Fibroblast of pulmonary artery (primary cell): ENCODE measurements at regions not wholly inside any gene's neighbourhood (a gene's known extent, or its start where the extent isn't known, plus 50 kb on each side); places are given as distances from the start of the nearest gene placed in this dataset.

ENCODE experiments used
- DNase-seq: peaks from one replicate; pipeline ENCODE4 v3.0.0-alpha.2; 2010; ENCODE audit warnings: low read depth
- H3K4me3 ChIP-seq: replicated peaks from 2 replicates; pipeline ENCODE4 v1.5.1; 2011; ENCODE audit warnings: low read depth, mild to moderate bottlenecking, control low read depth, low read length, moderate library complexity
- TF ChIP-seq, protein P1 (sequence below): IDR thresholded peaks from 2 replicates; pipeline ENCODE4 v1.5.1; 2011; ENCODE audit warnings: mild to moderate bottlenecking, control low read depth, low read length, inconsistent platforms; ENCODE audit errors: missing control alignments

- TF ChIP-seq, protein P1, sequence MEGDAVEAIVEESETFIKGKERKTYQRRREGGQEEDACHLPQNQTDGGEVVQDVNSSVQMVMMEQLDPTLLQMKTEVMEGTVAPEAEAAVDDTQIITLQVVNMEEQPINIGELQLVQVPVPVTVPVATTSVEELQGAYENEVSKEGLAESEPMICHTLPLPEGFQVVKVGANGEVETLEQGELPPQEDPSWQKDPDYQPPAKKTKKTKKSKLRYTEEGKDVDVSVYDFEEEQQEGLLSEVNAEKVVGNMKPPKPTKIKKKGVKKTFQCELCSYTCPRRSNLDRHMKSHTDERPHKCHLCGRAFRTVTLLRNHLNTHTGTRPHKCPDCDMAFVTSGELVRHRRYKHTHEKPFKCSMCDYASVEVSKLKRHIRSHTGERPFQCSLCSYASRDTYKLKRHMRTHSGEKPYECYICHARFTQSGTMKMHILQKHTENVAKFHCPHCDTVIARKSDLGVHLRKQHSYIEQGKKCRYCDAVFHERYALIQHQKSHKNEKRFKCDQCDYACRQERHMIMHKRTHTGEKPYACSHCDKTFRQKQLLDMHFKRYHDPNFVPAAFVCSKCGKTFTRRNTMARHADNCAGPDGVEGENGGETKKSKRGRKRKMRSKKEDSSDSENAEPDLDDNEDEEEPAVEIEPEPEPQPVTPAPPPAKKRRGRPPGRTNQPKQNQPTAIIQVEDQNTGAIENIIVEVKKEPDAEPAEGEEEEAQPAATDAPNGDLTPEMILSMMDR, result no peak
- no peak for DNase-seq
- H3K4me3 ChIP-seq, result no peak overlapping the region
Observed at GRCh38 chr6:63425493-63425892, 105.7 kb upstream of the LGSN start.

GRCh38 chr6:63426844-63427243, 107.1 kb upstream of the LGSN start:
- H3K4me3 ChIP-seq, result no peak overlapping the region
- no peak for DNase-seq
- TF ChIP-seq, protein P1, result no peak

- TF ChIP-seq, protein P1, result no peak
- no peak for DNase-seq
- H3K4me3 ChIP-seq, result no peak overlapping the region
Observed at GRCh38 chr6:63427951-63428350, 108.2 kb upstream of the LGSN start.

DNA sequence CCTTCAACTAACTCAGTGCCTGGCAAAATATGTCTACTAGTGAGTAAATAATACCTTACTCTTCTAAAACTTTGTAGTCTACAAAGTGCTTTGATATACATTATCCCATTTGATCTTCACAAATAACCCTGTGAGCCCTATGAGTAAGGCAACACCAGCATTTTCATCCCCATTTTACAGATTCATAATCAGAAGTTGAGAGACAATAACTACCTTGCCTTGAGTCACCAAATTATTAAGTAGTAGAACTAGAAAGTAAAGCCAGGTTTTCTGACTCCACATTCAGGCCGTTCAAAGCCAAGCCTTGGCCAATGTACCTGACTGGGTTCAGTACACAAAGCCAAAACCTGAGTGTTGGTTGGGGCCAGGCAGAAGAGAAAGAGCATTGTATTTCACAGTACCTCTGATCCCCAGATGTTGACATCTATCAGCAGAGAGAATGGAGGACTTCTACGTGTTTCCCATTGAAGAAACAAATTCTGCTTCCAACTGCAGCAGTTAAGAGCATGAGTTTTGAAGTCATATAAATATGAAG, 111.3 kb upstream of the LGSN start:
- TF ChIP-seq, protein P1, result no peak
- DNase-seq, result no peak

DNA sequence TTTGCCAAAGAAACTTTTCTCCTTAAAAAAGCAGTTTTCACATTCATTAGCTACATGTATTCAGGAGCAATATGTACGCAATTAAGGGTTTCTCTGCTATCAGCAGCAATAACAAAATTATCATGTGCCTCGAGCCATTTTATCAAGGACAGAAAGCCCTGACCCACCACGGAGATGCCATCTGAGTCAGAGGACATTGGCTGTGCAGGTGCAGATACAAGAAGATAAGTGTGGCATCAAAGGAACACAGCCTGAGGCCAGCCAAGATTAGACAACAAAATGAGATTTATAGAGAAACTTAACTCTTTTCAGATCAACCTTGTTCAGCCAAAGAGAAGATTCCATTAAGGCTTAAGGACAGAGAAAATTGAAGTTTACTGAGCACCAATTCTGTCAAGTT, 115.2 kb upstream of the LGSN start:
- no peak for DNase-seq
- no peak overlapping the region for H3K4me3 ChIP-seq
- TF ChIP-seq, protein P1, result no peak

More for the DNA sequence above, 111.3 kb upstream of the LGSN start:
- no peak overlapping the region for H3K4me3 ChIP-seq

DNA sequence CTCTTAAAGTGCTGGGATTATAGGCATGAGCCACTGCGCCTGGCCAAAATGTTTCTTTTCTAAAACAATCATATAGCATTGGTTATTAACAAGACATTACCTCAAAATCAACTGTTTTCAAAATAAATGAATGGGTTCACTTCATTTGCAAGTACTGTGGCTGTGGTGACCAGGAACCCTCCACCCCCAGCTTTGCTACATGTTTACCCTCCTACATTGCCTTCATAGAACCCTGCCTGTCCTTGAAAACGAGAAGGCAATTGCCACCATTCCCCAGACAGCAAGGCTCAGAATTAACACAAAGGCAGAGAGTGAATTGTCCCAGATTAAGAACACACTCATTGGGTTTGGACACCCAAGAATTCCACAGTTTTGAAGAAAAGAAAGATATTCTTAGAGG, 116.6 kb upstream of the LGSN start:
- TF ChIP-seq, protein P1, result no peak
- no peak for DNase-seq
- no peak overlapping the region for H3K4me3 ChIP-seq

DNA sequence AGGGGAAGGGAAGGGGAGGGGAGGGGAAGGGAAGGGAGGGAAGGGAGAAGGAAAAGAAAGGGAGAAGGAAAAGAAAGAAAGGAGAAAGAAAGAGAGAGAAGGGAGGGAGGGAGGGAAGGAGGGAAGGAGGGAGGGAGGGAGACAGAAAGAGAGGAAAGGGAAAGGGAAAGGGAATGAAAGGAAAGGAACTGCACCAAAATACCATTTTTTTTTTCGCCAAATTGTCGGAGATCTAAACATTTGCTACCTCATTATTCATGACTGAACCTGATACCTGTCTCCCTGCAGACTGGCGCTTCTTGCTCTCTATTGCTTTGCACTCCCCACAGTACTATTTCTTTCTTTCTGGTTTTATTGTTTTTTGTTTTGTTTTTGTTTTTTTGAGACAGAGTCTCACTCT, 117.3 kb upstream of the LGSN start:
- DNase-seq, result no peak
- no peak overlapping the region for H3K4me3 ChIP-seq
- TF ChIP-seq, protein P1, result no peak
